Prostate gland (tissue), 2 donors: ENCODE measurements at regions not wholly inside any gene's neighbourhood (a gene's known extent, or its start where the extent isn't known, plus 50 kb on each side); places are given as distances from the start of the nearest gene placed in this dataset.

ENCODE experiments used
- CTCF ChIP-seq, 4 experiments: fragments of 200-600 bp in 2 of 4; fragments of 450-650 bp in 2 of 4; sonication (generic) in 2 of 4; IDR thresholded peaks; 1 replicate in 3 of 4; 2 replicates in 1 of 4; pipeline ENCODE4 v1.5.1; 2016 to 2019; ENCODE audit warnings: antibody characterized with exemption in 4 of 4, mild to moderate bottlenecking in 2 of 4, moderate library complexity in 2 of 4
- POLR2A ChIP-seq: fragments of 450-650 bp; IDR thresholded peaks from one replicate; pipeline ENCODE4 v1.6.1; 2016; ENCODE audit warnings: antibody characterized with exemption, mild to moderate bottlenecking
- POLR2AphosphoS5 ChIP-seq: sonication (generic); formaldehyde crosslinking; IDR thresholded peaks from one replicate; pipeline ENCODE4 v1.6.1; 2017; ENCODE audit warnings: antibody characterized with exemption

GRCh38 chr12:131397493-131398181, 313.3 kb upstream of the SFSWAP start:
- TF ChIP-seq POLR2AphosphoS5 = no peak
- TF ChIP-seq POLR2A = no peak
- no peak for TF ChIP-seq CTCF (IDR thresholded peaks at IDR 0.05)
